ENCODE measurements at regions not wholly inside any gene's neighbourhood (a gene's known extent, or its start where the extent isn't known, plus 50 kb on each side); places are given as distances from the start of the nearest gene placed in this dataset.
A peak's percentile ranks its signal among the peaks of the same experiment; 100 is the strongest.

- no peak for DNase-seq (ENCODE audit: low spot score)
Measured at GRCh38 chr9:80223897-80224296, 652.1 kb downstream of the TLE4 start.

GRCh38 chr9:80222466-80223169, 650.9 kb downstream of the TLE4 start:
- no peak for DNase-seq (ENCODE audit: low spot score)

- DNase-seq (ENCODE audit: low spot score) = no peak
Measured at GRCh38 chr9:80218328-80218727, 646.6 kb downstream of the TLE4 start.

- DNase-seq (ENCODE audit: low spot score) = no peak
Measured at GRCh38 chr9:80213613-80214012, 641.8 kb downstream of the TLE4 start.

- no peak for DNase-seq (ENCODE audit: low spot score)
Measured at GRCh38 chr9:80208696-80209095, 636.9 kb downstream of the TLE4 start.

- no peak for DNase-seq (ENCODE audit: low spot score)
Measured at GRCh38 chr9:80204054-80204453, 632.3 kb downstream of the TLE4 start.

- DNase-seq (ENCODE audit: low spot score) = no peak
Measured at GRCh38 chr9:80197661-80198060, 625.9 kb downstream of the TLE4 start.

- DNase-seq (ENCODE audit: low spot score) = no peak
Measured at GRCh38 chr9:80191108-80191507, 619.3 kb downstream of the TLE4 start.

- DNase-seq (ENCODE audit: low spot score) = no peak
Measured at GRCh38 chr9:80188579-80188978, 616.8 kb downstream of the TLE4 start.

GRCh38 chr9:80185112-80185738, 613.5 kb downstream of the TLE4 start:
- no peak for DNase-seq (ENCODE audit: low spot score)

GRCh38 chr9:80177949-80178480, 606.2 kb downstream of the TLE4 start:
- DNase-seq (ENCODE audit: low spot score) = no peak

- DNase-seq (ENCODE audit: low spot score) = peak; percentile 29
Measured at GRCh38 chr9:80175286-80176150, 603.8 kb downstream of the TLE4 start.

- DNase-seq (ENCODE audit: low spot score) = no peak
Measured at GRCh38 chr9:80163889-80164288, 592.1 kb downstream of the TLE4 start.

- DNase-seq (ENCODE audit: low spot score) = no peak
Measured at GRCh38 chr9:80158554-80159170, 586.9 kb downstream of the TLE4 start.

- DNase-seq (ENCODE audit: low spot score) = no peak
Measured at GRCh38 chr9:80158131-80158530, 586.4 kb downstream of the TLE4 start.

GRCh38 chr9:80157561-80157983, 585.8 kb downstream of the TLE4 start:
- no peak for DNase-seq (ENCODE audit: low spot score)

- DNase-seq (ENCODE audit: low spot score) = no peak
Measured at GRCh38 chr9:80156756-80157472, 585.1 kb downstream of the TLE4 start.

GRCh38 chr9:80156262-80156661, 584.5 kb downstream of the TLE4 start:
- no peak for DNase-seq (ENCODE audit: low spot score)

- DNase-seq (ENCODE audit: low spot score) = no peak
Measured at GRCh38 chr9:80147866-80148265, 576.1 kb downstream of the TLE4 start.

- DNase-seq (ENCODE audit: low spot score) = no peak
Measured at GRCh38 chr9:80146466-80146865, 574.7 kb downstream of the TLE4 start.

- DNase-seq (ENCODE audit: low spot score) = no peak
Measured at GRCh38 chr9:80144856-80145255, 573.1 kb downstream of the TLE4 start.

GRCh38 chr9:80144406-80144805, 572.6 kb downstream of the TLE4 start:
- DNase-seq (ENCODE audit: low spot score) = no peak

Data from GM03348 (cell line).